Endothelial cell of umbilical vein (primary cell): ENCODE measurements at regions not wholly inside any gene's neighbourhood (a gene's known extent, or its start where the extent isn't known, plus 50 kb on each side); places are given as distances from the start of the nearest gene placed in this dataset.
"Not testable (repeated sequence)": the region's sequence is repeated elsewhere in the genome, so short reads cannot be mapped to it uniquely, and the experiment has no call there.

Source experiments
- BruUV-seq: library from RNA; stranded (reverse); fragments of 400-500 nt; replicated peaks from 2 replicates; lab custom pipeline; 2021; lab: Mats Ljungman, UMichigan
- CTCF ChIA-PET: fragments of 300-600, 350-600 bp; sonication (Branson Sonifier 250); formaldehyde crosslinking; loops from one replicate; lab custom pipeline; 2021; ENCODE audit warnings: antibody characterized with exemption, inconsistent platforms; lab: Charles Lee
- POLR2A ChIA-PET: fragments of 300-600, 350-600 bp; sonication (Branson Sonifier 250); formaldehyde crosslinking; loops from one replicate; lab custom pipeline; 2021; ENCODE audit warnings: antibody characterized with exemption, inconsistent platforms; lab: Charles Lee
- DNase-seq: peaks from one replicate; pipeline ENCODE4 v3.0.0-alpha.2; 2011; ENCODE audit warnings: low read depth, low spot score
- FAIRE-seq: peaks from 2 replicates; lab custom pipeline; 2011; peaks lifted over from hg19 to GRCh38; lab: Jason Lieb, UNC
- H2AFZ ChIP-seq: 2 replicates; pipeline ENCODE4 v1.6.0; 2012; ENCODE audit warnings: low read depth, low read length, control low read depth, inconsistent platforms
- H3K27ac ChIP-seq: 2 replicates; pipeline ENCODE4 v1.5.1; 2011; ENCODE audit warnings: low read depth, mild to moderate bottlenecking, control low read depth, low read length, moderate library complexity; ENCODE audit not compliant: insufficient read depth
- H3K27me3 ChIP-seq, 2 experiments: 2 replicates each; pipeline versions ENCODE4 v1.6.0 to v1.6.1; 2011; ENCODE audit warnings: low read length in 2 of 2, mixed read lengths in 1 of 2; ENCODE audit not compliant: control insufficient read depth in 2 of 2, insufficient read depth in 2 of 2
- H3K36me3 ChIP-seq, 2 experiments: 2 replicates in 1 of 2; 3 replicates in 1 of 2; pipeline ENCODE4 v1.5.1; 2011; ENCODE audit warnings: low read length in 2 of 2, mild to moderate bottlenecking in 1 of 2, moderate library complexity in 1 of 2; ENCODE audit not compliant: control insufficient read depth in 2 of 2, insufficient read depth in 2 of 2; ENCODE audit errors: extremely low read depth in 1 of 2
- H3K4me1 ChIP-seq: 3 replicates; pipeline ENCODE4 v1.5.1; 2011; ENCODE audit warnings: mild to moderate bottlenecking, low read length; ENCODE audit not compliant: control insufficient read depth, insufficient read depth; ENCODE audit errors: extremely low read depth
- H3K4me2 ChIP-seq: 2 replicates; pipeline ENCODE4 v1.6.1; 2011; ENCODE audit warnings: low read length, control low read depth, mixed read lengths; ENCODE audit not compliant: insufficient read depth
- H3K4me3 ChIP-seq, 3 experiments: fragments of 200-600 bp in 1 of 3; sonication (generic), shearing (Covaris generic) in 1 of 3; replicated peaks in 1 of 3; 2 replicates each; pipeline ENCODE4 v1.5.1; 2011 to 2016; ENCODE audit warnings: control low read depth in 3 of 3, low read length in 3 of 3, mild to moderate bottlenecking in 2 of 3, inconsistent platforms in 1 of 3, low read depth in 1 of 3, moderate library complexity in 1 of 3; ENCODE audit not compliant: insufficient read depth in 1 of 3
- H3K79me2 ChIP-seq: 2 replicates; pipeline ENCODE4 v1.6.0; 2012; ENCODE audit warnings: low read length, inconsistent platforms; ENCODE audit not compliant: control insufficient read depth, insufficient read depth
- H3K9ac ChIP-seq: replicated peaks from 2 replicates; pipeline ENCODE3; 2011; ENCODE audit warnings: low read length, control low read depth; ENCODE audit not compliant: insufficient read depth; ENCODE audit errors: extremely low read depth
- H3K9me1 ChIP-seq: replicated peaks from 3 replicates; pipeline ENCODE4 v1.6.0; 2011; ENCODE audit warnings: mild to moderate bottlenecking, low read length; ENCODE audit not compliant: control insufficient read depth, insufficient read depth; ENCODE audit errors: extremely low read depth
- H3K9me3 ChIP-seq: replicated peaks from 2 replicates; pipeline ENCODE4 v1.5.1; 2012; ENCODE audit warnings: low read length, inconsistent platforms; ENCODE audit not compliant: control insufficient read depth, insufficient read depth
- H4K20me1 ChIP-seq: replicated peaks from 2 replicates; pipeline ENCODE3; 2011; ENCODE audit warnings: mild to moderate bottlenecking, low read length; ENCODE audit not compliant: control insufficient read depth, insufficient read depth; ENCODE audit errors: extremely low read depth
- GATA2 ChIP-seq: IDR thresholded peaks from 2 replicates; pipeline ENCODE4 v1.7.0; 2011; ENCODE audit warnings: low read depth, mild to moderate bottlenecking, moderate library complexity, mixed read lengths, low read length; ENCODE audit not compliant: insufficient read length, insufficient read depth
- POLR2AphosphoS5 ChIP-seq: IDR thresholded peaks from 2 replicates; pipeline ENCODE4 v1.6.1; 2012; ENCODE audit warnings: low read depth, mild to moderate bottlenecking, control low read depth, low read length, moderate library complexity; ENCODE audit not compliant: insufficient read depth
- dilution Hi-C: fragments of 300-500 bp; cut with MboI; formaldehyde crosslinking; loops from one replicate; pipeline ENCODE4 v1.15.0; 2019; ENCODE audit warnings: low sequenced_read_pairs; ENCODE audit not compliant: extremely low pct_ligation_motif_present
- intact Hi-C: fragments of 100-400 bp; cut with micrococcal nuclease; formaldehyde crosslinking; loops from one replicate; pipeline ENCODE4 v1.10.0; 2022

DNA sequence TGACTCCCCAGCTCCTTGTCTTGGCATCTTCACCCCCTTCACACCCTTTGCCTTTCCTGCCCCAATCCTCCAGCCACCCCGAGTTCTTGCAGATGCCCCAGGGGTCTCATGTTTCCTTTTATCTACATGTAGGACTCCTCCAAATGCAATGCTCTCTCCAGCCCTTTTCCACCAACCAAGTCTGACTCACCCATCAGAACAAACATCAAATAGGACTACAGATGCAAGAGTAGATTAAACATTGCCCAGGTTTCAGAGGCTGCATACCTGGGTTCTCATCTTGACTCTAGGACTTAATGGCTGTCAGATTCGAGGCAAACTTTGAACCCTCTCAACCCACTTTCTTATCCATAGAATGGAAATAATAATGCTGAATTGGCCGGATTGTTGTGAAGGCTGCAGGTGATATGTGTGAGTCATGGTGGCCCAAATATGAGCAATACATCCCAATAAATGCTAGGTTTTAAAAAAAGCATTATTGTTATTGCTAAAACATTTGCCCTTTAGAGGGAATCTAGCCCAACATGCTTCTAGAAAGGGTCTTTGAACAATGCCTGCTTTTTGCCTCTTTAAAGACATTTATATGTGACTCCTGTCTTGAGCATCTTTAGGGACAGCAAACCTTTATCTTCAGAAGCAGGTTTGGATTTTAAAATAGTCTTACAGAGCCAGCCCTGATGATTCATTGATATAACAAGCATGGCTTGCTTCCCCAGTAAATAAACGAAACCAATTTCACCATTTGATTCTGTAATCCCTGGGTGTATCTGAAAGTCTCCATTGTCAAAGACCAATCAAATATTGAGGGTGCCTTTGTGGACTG is 310.1 kb downstream of the FOXL1 start:
- BruUV-seq = no TSS peak
- intact Hi-C loops = no loop called here

DNA sequence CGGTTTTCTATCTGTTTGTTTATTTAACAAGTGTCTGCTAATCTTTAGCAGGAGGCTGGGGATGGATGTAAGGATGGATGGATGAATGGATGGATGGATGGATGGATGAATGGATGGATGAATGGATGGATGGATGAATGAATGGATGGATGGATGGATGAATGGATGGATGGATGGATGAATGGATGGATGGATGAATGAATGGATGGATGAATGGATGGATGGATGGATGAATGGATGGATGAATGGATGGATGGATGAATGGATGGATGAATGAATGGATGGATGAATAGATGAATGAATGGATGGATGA is 310.7 kb downstream of the FOXL1 start:
- FAIRE-seq, H3K4me1 ChIP-seq, DNase-seq, H3K36me3 ChIP-seq, H3K27ac ChIP-seq, H3K4me3 ChIP-seq, H3K9ac ChIP-seq, BruUV-seq, H4K20me1 ChIP-seq, H3K9me1 ChIP-seq, H3K9me3 ChIP-seq, dilution Hi-C loops, H3K4me2 ChIP-seq, H3K27me3 ChIP-seq, CTCF ChIA-PET, H2AFZ ChIP-seq, intact Hi-C loops, POLR2A ChIA-PET, H3K79me2 ChIP-seq: not testable (repeated sequence)

More for the DNA sequence above, 310.1 kb downstream of the FOXL1 start:
- H3K4me2 ChIP-seq = no peak overlapping the region
- FAIRE-seq (no peak), DNase-seq (no peak)
- no peak overlapping the region for H2AFZ ChIP-seq
- TF ChIP-seq GATA2 (no peak), POLR2AphosphoS5 (no peak)
- no peak overlapping the region for H3K9ac ChIP-seq
- H3K36me3 ChIP-seq = no peaks in the 10 kb centered on the region
- dilution Hi-C loops = no loop called here
- no peaks in the 10 kb centered on the region for H3K79me2 ChIP-seq
- no peaks in the 10 kb centered on the region for H3K4me1 ChIP-seq
- ChIA-PET CTCF (no interaction called here), POLR2A (no interaction called here)
- H3K9me1 ChIP-seq = no peaks in the 10 kb centered on the region
- no peaks in the 10 kb centered on the region for H3K27me3 ChIP-seq
- no peaks in the 10 kb centered on the region for H3K9me3 ChIP-seq
- no peak overlapping the region for H3K27ac ChIP-seq
- H3K4me3 ChIP-seq = no peak overlapping the region
- H4K20me1 ChIP-seq = no peaks in the 10 kb centered on the region
